Naive thymus-derived CD4-positive, alpha-beta T cell (primary cell): ENCODE measurements at regions not wholly inside any gene's neighbourhood (a gene's known extent, or its start where the extent isn't known, plus 50 kb on each side); places are given as distances from the start of the nearest gene placed in this dataset.

ENCODE experiments used
- ATAC-seq: fragments of 150-1000 bp; cut with Tn5 transposase; 2 replicates; pipeline ENCODE4 v1.10.0; 2021; ENCODE audit warnings: mild to moderate bottlenecking, moderate library complexity
- CTCF ChIA-PET: fragments of 350-600 bp; sonication (Branson Sonifier 250); formaldehyde crosslinking; loops from one replicate; lab custom pipeline; 2021; ENCODE audit warnings: antibody characterized with exemption; lab: Charles Lee
- POLR2A ChIA-PET: fragments of 350-600 bp; sonication (Branson Sonifier 250); formaldehyde crosslinking; loops from one replicate; lab custom pipeline; 2021; ENCODE audit warnings: antibody characterized with exemption, inconsistent platforms; lab: Charles Lee
- DNase-seq, 9 donors: peaks; one replicate each; pipeline versions ENCODE4 v3.0.0 to v3.0.0-alpha.2; 2020 to 2022; ENCODE audit warnings: mixed read lengths in 1 of 9
- H3K27ac ChIP-seq: one replicate; pipeline ENCODE4 v1.7.0; 2013; ENCODE audit warnings: mild to moderate bottlenecking, low read depth, low read length, moderate library complexity
- H3K27me3 ChIP-seq, 2 donors: one replicate each; pipeline ENCODE4 v1.7.0; 2013; ENCODE audit warnings: low read length in 2 of 2, mild to moderate bottlenecking in 2 of 2, moderate library complexity in 2 of 2; ENCODE audit not compliant: control insufficient read depth in 2 of 2, insufficient read depth in 2 of 2
- H3K36me3 ChIP-seq, 3 experiments: 1 replicate in 2 of 3; 2 replicates in 1 of 3; pipeline ENCODE4 v1.7.0; 2013; ENCODE audit warnings: low read length in 3 of 3, mild to moderate bottlenecking in 3 of 3, moderate library complexity in 1 of 3; ENCODE audit not compliant: insufficient read depth in 3 of 3, control insufficient read depth in 2 of 3
- H3K4me1 ChIP-seq, 2 donors: one replicate each; pipeline ENCODE4 v1.7.0; 2013; ENCODE audit warnings: low read length in 2 of 2, mild to moderate bottlenecking in 2 of 2, moderate library complexity in 1 of 2; ENCODE audit not compliant: control insufficient read depth in 2 of 2, insufficient read depth in 2 of 2
- H3K4me3 ChIP-seq: 2 replicates; pipeline ENCODE4 v1.7.0; 2013; ENCODE audit warnings: mild to moderate bottlenecking, low read length
- H3K9me3 ChIP-seq, 3 experiments: 1 replicate in 2 of 3; 2 replicates in 1 of 3; pipeline ENCODE4 v1.7.0; 2013; ENCODE audit warnings: low read length in 3 of 3; ENCODE audit not compliant: control insufficient read depth in 2 of 3
- H3K27ac Mint-ChIP-seq, 9 donors: one replicate each; pipeline ENCODE4 v1.8.0; 2020 to 2022; ENCODE audit warnings: mixed read lengths in 9 of 9, mild to moderate bottlenecking in 8 of 9, moderate library complexity in 5 of 9, inconsistent platforms in 2 of 9
- H3K27me3 Mint-ChIP-seq, 5 donors: one replicate each; pipeline ENCODE4 v1.8.0; 2021 to 2022; ENCODE audit warnings: mixed read lengths in 5 of 5, mild to moderate bottlenecking in 1 of 5
- H3K36me3 Mint-ChIP-seq, 5 donors: one replicate each; pipeline ENCODE4 v1.8.0; 2020 to 2022; ENCODE audit warnings: mixed read lengths in 5 of 5, mild to moderate bottlenecking in 3 of 5, inconsistent platforms in 1 of 5
- H3K4me1 Mint-ChIP-seq, 7 donors: one replicate each; pipeline ENCODE4 v1.8.0; 2020 to 2022; ENCODE audit warnings: mixed read lengths in 7 of 7, mild to moderate bottlenecking in 3 of 7, inconsistent platforms in 1 of 7
- H3K4me3 Mint-ChIP-seq, 10 donors: one replicate each; pipeline ENCODE4 v1.8.0; 2020 to 2022; ENCODE audit warnings: mild to moderate bottlenecking in 10 of 10, mixed read lengths in 10 of 10, moderate library complexity in 6 of 10, inconsistent platforms in 2 of 10
- H3K9me3 Mint-ChIP-seq, 11 donors: one replicate each; pipeline ENCODE4 v1.8.0; 2020 to 2022; ENCODE audit warnings: mixed read lengths in 11 of 11, mild to moderate bottlenecking in 4 of 11, inconsistent platforms in 1 of 11, moderate library complexity in 1 of 11
- intact Hi-C, 2 donors: fragments of 100-400 bp; cut with micrococcal nuclease; formaldehyde crosslinking; loops; one replicate each; pipeline ENCODE4 v1.15.1; 2023

DNA sequence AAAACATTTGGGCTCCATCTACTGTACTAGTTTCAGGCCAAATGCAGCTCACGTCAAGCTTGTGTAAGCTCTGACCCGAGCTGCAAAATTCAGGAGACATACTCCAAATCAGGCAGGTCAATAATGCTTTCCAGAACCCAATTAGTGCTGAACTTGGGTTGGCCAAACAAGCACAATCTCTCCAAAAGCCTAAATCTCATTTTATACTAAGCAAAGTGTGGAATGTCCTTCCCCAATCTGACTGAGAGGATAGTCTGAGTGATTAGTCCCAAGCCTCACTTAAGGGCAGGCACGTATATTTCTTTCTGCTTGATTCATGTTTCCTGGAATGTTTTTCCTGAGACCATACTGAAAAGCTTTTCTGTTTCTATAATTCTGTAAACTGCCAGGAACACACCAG lies 79.9 kb downstream of the NKX6-1 start:
- H3K27me3 ChIP-seq = no peaks in the 10 kb centered on the region
- DNase-seq = no peak
- no peak overlapping the region for H3K27ac ChIP-seq
- no peaks in the 10 kb centered on the region for H3K36me3 ChIP-seq
- H3K4me1 ChIP-seq = no peaks in the 10 kb centered on the region
- intact Hi-C loops = no loop called here
- H3K27ac Mint-ChIP-seq = no peak overlapping the region
- POLR2A ChIA-PET = no interaction called here
- CTCF ChIA-PET = no interaction called here
- no peaks in the 10 kb centered on the region for H3K9me3 ChIP-seq
- H3K4me1 Mint-ChIP-seq = no peaks in the 10 kb centered on the region
- ATAC-seq = no peak
- H3K9me3 Mint-ChIP-seq = peaks cover 0 to 12% (median 4%) of the 10 kb centered on the region in 11 donors
- no peaks in the 10 kb centered on the region for H3K36me3 Mint-ChIP-seq
- no peak overlapping the region for H3K4me3 ChIP-seq
- no peak overlapping the region for H3K4me3 Mint-ChIP-seq
- peaks cover 0 to 34% (median 12%) of the 10 kb centered on the region in 5 donors for H3K27me3 Mint-ChIP-seq

GRCh38 chr4:84417997-84418709 lies 80.9 kb downstream of the NKX6-1 start:
- no peaks in the 10 kb centered on the region for H3K4me1 ChIP-seq
- CTCF ChIA-PET = no interaction called here
- H3K27me3 Mint-ChIP-seq = peaks cover 0 to 34% (median 12%) of the 10 kb centered on the region in 5 donors
- POLR2A ChIA-PET = no interaction called here
- H3K36me3 Mint-ChIP-seq = no peaks in the 10 kb centered on the region
- no peak for DNase-seq
- no peaks in the 10 kb centered on the region for H3K4me1 Mint-ChIP-seq
- H3K4me3 ChIP-seq = no peak overlapping the region
- H3K9me3 Mint-ChIP-seq = peaks cover 0 to 11% (median 4%) of the 10 kb centered on the region in 11 donors
- H3K9me3 ChIP-seq = no peaks in the 10 kb centered on the region
- H3K27ac Mint-ChIP-seq = no peak overlapping the region
- intact Hi-C loops = no loop called here
- no peak overlapping the region for H3K4me3 Mint-ChIP-seq
- no peak overlapping the region for H3K27ac ChIP-seq
- H3K36me3 ChIP-seq = no peaks in the 10 kb centered on the region
- H3K27me3 ChIP-seq = no peaks in the 10 kb centered on the region
- ATAC-seq = no peak

GRCh38 chr4:84413976-84414375 lies 85.1 kb downstream of the NKX6-1 start:
- no peaks in the 10 kb centered on the region for H3K4me1 ChIP-seq
- Mint-ChIP-seq H3K4me1 (no peaks in the 10 kb centered on the region), H3K36me3 (no peaks in the 10 kb centered on the region), H3K9me3 (peaks cover 0 to 8% (median 0%) of the 10 kb centered on the region in 11 donors), H3K4me3 (no peak overlapping the region), H3K27me3 (peaks cover 0 to 24% (median 3%) of the 10 kb centered on the region in 5 donors), H3K27ac (no peak overlapping the region)
- no peak for DNase-seq
- ChIA-PET CTCF (no interaction called here), POLR2A (no interaction called here)
- intact Hi-C loops = no loop called here
- no peak for ATAC-seq
- no peaks in the 10 kb centered on the region for H3K9me3 ChIP-seq
- H3K27ac ChIP-seq = no peak overlapping the region
- no peaks in the 10 kb centered on the region for H3K36me3 ChIP-seq
- no peaks in the 10 kb centered on the region for H3K27me3 ChIP-seq
- H3K4me3 ChIP-seq = no peak overlapping the region

GRCh38 chr4:84413480-84413879 lies 85.6 kb downstream of the NKX6-1 start:
- H3K4me3 ChIP-seq = no peak overlapping the region
- ATAC-seq (no peak), DNase-seq (no peak)
- no peaks in the 10 kb centered on the region for H3K27me3 ChIP-seq
- CTCF ChIA-PET = no interaction called here
- H3K36me3 Mint-ChIP-seq = no peaks in the 10 kb centered on the region
- H3K27me3 Mint-ChIP-seq = peaks cover 0 to 24% (median 4%) of the 10 kb centered on the region in 5 donors
- H3K9me3 ChIP-seq = no peaks in the 10 kb centered on the region
- intact Hi-C loops = no loop called here
- no peak overlapping the region for H3K27ac Mint-ChIP-seq
- POLR2A ChIA-PET = no interaction called here
- H3K4me3 Mint-ChIP-seq = no peak overlapping the region
- H3K4me1 Mint-ChIP-seq = no peaks in the 10 kb centered on the region
- no peaks in the 10 kb centered on the region for H3K36me3 ChIP-seq
- no peak overlapping the region for H3K27ac ChIP-seq
- peaks cover 0 to 12% (median 0%) of the 10 kb centered on the region in 11 donors for H3K9me3 Mint-ChIP-seq
- no peaks in the 10 kb centered on the region for H3K4me1 ChIP-seq

DNA sequence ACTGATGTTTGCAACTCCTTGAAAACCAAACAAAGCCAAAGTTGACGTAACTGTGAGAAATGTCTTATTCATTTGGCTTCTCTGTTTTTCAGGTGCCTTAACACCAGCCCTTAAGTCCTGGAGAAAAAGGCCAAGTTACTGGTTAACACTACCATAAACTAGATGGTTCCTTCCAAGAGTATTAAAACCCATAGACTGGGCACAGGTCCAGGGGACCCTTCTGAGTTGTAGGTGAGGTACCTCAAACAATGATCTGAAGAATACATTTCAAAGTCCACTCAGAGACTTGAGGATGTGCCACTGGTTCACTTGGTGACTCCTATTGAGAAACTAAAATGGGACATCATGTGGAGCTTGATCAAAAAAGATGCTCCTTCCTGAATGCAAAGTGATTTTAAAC lies 87.0 kb downstream of the NKX6-1 start:
- Mint-ChIP-seq H3K4me1 (no peaks in the 10 kb centered on the region), H3K4me3 (no peak overlapping the region), H3K27ac (no peak overlapping the region), H3K36me3 (no peaks in the 10 kb centered on the region), H3K9me3 (peaks cover 0 to 12% (median 0%) of the 10 kb centered on the region in 11 donors), H3K27me3 (peaks cover 0 to 14% (median 5%) of the 10 kb centered on the region in 5 donors)
- POLR2A ChIA-PET = no interaction called here
- no peaks in the 10 kb centered on the region for H3K36me3 ChIP-seq
- ATAC-seq (no peak), DNase-seq (no peak)
- CTCF ChIA-PET = no interaction called here
- intact Hi-C loops = no loop called here
- no peak overlapping the region for H3K27ac ChIP-seq
- no peak overlapping the region for H3K4me3 ChIP-seq
- H3K4me1 ChIP-seq = no peaks in the 10 kb centered on the region
- no peaks in the 10 kb centered on the region for H3K9me3 ChIP-seq
- no peaks in the 10 kb centered on the region for H3K27me3 ChIP-seq

- Mint-ChIP-seq H3K36me3 (no peaks in the 10 kb centered on the region), H3K4me1 (no peaks in the 10 kb centered on the region), H3K9me3 (peaks cover 0 to 7% (median 0%) of the 10 kb centered on the region in 11 donors), H3K27ac (no peak overlapping the region), H3K27me3 (peaks cover 0 to 14% (median 7%) of the 10 kb centered on the region in 5 donors), H3K4me3 (no peak overlapping the region)
- POLR2A ChIA-PET = no interaction called here
- Histone ChIP-seq H3K4me3 (no peak overlapping the region), H3K27me3 (no peaks in the 10 kb centered on the region), H3K27ac (no peak overlapping the region), H3K4me1 (no peaks in the 10 kb centered on the region), H3K36me3 (no peaks in the 10 kb centered on the region), H3K9me3 (no peaks in the 10 kb centered on the region)
- ATAC-seq (no peak), DNase-seq (no peak)
- intact Hi-C loops = no loop called here
- CTCF ChIA-PET = no interaction called here
Measured at GRCh38 chr4:84407554-84408407, 91.3 kb downstream of the NKX6-1 start.
